A549 (cell line): ENCODE measurements at regions not wholly inside any gene's neighbourhood (a gene's known extent, or its start where the extent isn't known, plus 50 kb on each side); places are given as distances from the start of the nearest gene placed in this dataset.

Experiments used
- ATAC-seq, 2 experiments: fragments of 200-7000 bp in 1 of 2; fragments of >200 bp in 1 of 2; cut with Nextera tagmentation in 1 of 2; cut with Tn5 transposase in 1 of 2; 3 replicates each; pipeline versions ENCODE4 v1.8.0 to v1.9.1; 2018 to 2020; ENCODE audit warnings: mild to moderate bottlenecking in 1 of 2, moderate library complexity in 1 of 2
- CTCF ChIA-PET: fragments of 300-600 bp; sonication (Branson Sonifier 250); formaldehyde crosslinking; extraction: SDS; loops from one replicate; lab custom pipeline; 2021; ENCODE audit warnings: antibody characterized with exemption, inconsistent platforms; lab: Yijun Ruan, JAX
- POLR2A ChIA-PET: fragments of 350-600 bp; formaldehyde crosslinking; extraction: SDS; loops from one replicate; lab custom pipeline; 2021; ENCODE audit warnings: antibody characterized with exemption, inconsistent platforms; lab: Yijun Ruan, JAX
- DNase-seq, 2 experiments: peaks; one replicate each; pipeline versions ENCODE4 v3.0.0 to v3.0.0-alpha.2; 2011 to 2016; ENCODE audit warnings: low read depth in 1 of 2, low spot score in 1 of 2
- FAIRE-seq: peaks from 2 replicates; lab custom pipeline; 2011; peaks lifted over from hg19 to GRCh38; lab: Jason Lieb, UNC
- H3K27ac ChIP-seq, 2 experiments: fragments of >200 bp; sonication (Bioruptor Twin); formaldehyde crosslinking; 3 replicates each; pipeline ENCODE4 v1.5.1; 2016 to 2017
- H3K4me1 ChIP-seq: fragments of >200 bp; sonication (Bioruptor Twin); formaldehyde crosslinking; 3 replicates; pipeline ENCODE4 v1.6.1; 2016
- H3K4me2 ChIP-seq: fragments of >200 bp; sonication (Bioruptor Twin); formaldehyde crosslinking; 3 replicates; pipeline ENCODE4 v1.6.1; 2016
- H3K4me3 ChIP-seq: fragments of >200 bp; sonication (Bioruptor Twin); formaldehyde crosslinking; 3 replicates; pipeline ENCODE4 v1.5.1; 2016
- H3K9me3 ChIP-seq: fragments of >200 bp; sonication (Bioruptor Twin); formaldehyde crosslinking; 3 replicates; pipeline ENCODE4 v1.6.1; 2016
- BHLHE40 ChIP-seq: IDR thresholded peaks from 2 replicates; pipeline ENCODE4 v1.6.1; 2012; ENCODE audit warnings: low read depth, low read length, inconsistent platforms
- CBX2 ChIP-seq: fragments of 200-600 bp; sonication (generic); IDR thresholded peaks from 2 replicates; pipeline ENCODE4 v1.6.1; 2016; ENCODE audit warnings: low read depth, mild to moderate bottlenecking, borderline replicate concordance
- CEBPB ChIP-seq, 2 experiments: fragments of >200 bp in 1 of 2; sonication (Bioruptor Twin) in 1 of 2; formaldehyde crosslinking in 1 of 2; IDR thresholded peaks; 2 replicates each; pipeline ENCODE4 v1.6.1; 2012 to 2016
- CHD2 ChIP-seq: fragments of 150-350 bp; IDR thresholded peaks from 2 replicates; pipeline ENCODE4 v1.6.1; 2014; ENCODE audit warnings: low read length; ENCODE audit not compliant: partially characterized antibody
- EHMT2 ChIP-seq: fragments of 200-600 bp; sonication (generic); IDR thresholded peaks from 2 replicates; pipeline ENCODE4 v1.6.1; 2016; ENCODE audit warnings: antibody characterized with exemption, low read depth, mild to moderate bottlenecking, moderate library complexity
- EP300 ChIP-seq, 2 experiments: fragments of >200 bp; sonication (Bioruptor Twin); formaldehyde crosslinking; IDR thresholded peaks; 2 replicates in 1 of 2; 3 replicates in 1 of 2; pipeline ENCODE4 v1.6.1; 2016 to 2017
- ESRRA ChIP-seq: fragments of 150-350 bp; IDR thresholded peaks from 2 replicates; pipeline ENCODE4 v1.6.1; 2014; ENCODE audit warnings: mild to moderate bottlenecking, low read length, borderline replicate concordance
- FOSB ChIP-seq: fragments of 250-450 bp; sonication (Bioruptor Pico); IDR thresholded peaks from 2 replicates; pipeline ENCODE4 v1.5.0; 2020; ENCODE audit warnings: mild to moderate bottlenecking, moderate library complexity
- FOXS1 ChIP-seq: fragments of 250-450 bp; sonication (Bioruptor Pico); IDR thresholded peaks from 2 replicates; pipeline ENCODE4 v1.5.0; 2020; ENCODE audit warnings: mild to moderate bottlenecking, moderate library complexity
- HDAC2 ChIP-seq: fragments of 200-600 bp; sonication (generic); IDR thresholded peaks from 2 replicates; pipeline ENCODE4 v1.6.1; 2016
- HOXB13 ChIP-seq: fragments of 250-450 bp; sonication (Bioruptor Pico); IDR thresholded peaks from 2 replicates; pipeline ENCODE4 v1.5.0; 2020; ENCODE audit warnings: low read depth, mild to moderate bottlenecking, moderate library complexity
- JUN ChIP-seq, 2 experiments: fragments of >200 bp; sonication (Bioruptor Twin); formaldehyde crosslinking; IDR thresholded peaks; 2 replicates in 1 of 2; 3 replicates in 1 of 2; pipeline ENCODE4 v1.6.1; 2016 to 2017
- MAZ ChIP-seq: fragments of 150-350 bp; IDR thresholded peaks from 2 replicates; pipeline ENCODE4 v1.6.1; 2014; ENCODE audit warnings: antibody characterized with exemption, low read depth, low read length, borderline replicate concordance
- RAD21 ChIP-seq, 2 experiments: fragments of >200 bp in 1 of 2; sonication (Bioruptor Twin) in 1 of 2; formaldehyde crosslinking in 1 of 2; IDR thresholded peaks in 1 of 2; conservative IDR thresholded peaks in 1 of 2; 2 replicates in 1 of 2; 3 replicates in 1 of 2; pipeline ENCODE4 v1.6.1; 2012 to 2018; ENCODE audit warnings: inconsistent platforms in 1 of 2
- RCOR1 ChIP-seq: fragments of 150-350 bp; IDR thresholded peaks from 2 replicates; pipeline ENCODE4 v1.6.1; 2014; ENCODE audit warnings: antibody characterized with exemption, low read length, low read depth
- SREBF2 ChIP-seq: fragments of 450-650 bp; IDR thresholded peaks from 2 replicates; pipeline ENCODE4 v1.6.1; 2014; ENCODE audit warnings: mild to moderate bottlenecking, moderate library complexity
- ZC3H11A ChIP-seq: fragments of 450-650 bp; IDR thresholded peaks from 2 replicates; pipeline ENCODE4 v1.6.1; 2014; ENCODE audit warnings: antibody characterized with exemption, mild to moderate bottlenecking
- WGBS: methylation state at CpG from one replicate; pipeline ENCODE4 v1.1.6; 2017; ENCODE audit errors: missing lambda C conversion rate; 5-methylcytosine and 5-hydroxymethylcytosine counted together
- TF ChIP-seq, protein P1 (sequence below): fragments of >200 bp; sonication (Bioruptor Twin); formaldehyde crosslinking; IDR thresholded peaks from 3 replicates; pipeline ENCODE4 v1.5.1; 2016
- TF ChIP-seq, protein P2 (sequence below): fragments of 250-450 bp; sonication (Bioruptor Pico); IDR thresholded peaks from 2 replicates; pipeline ENCODE4 v1.5.0; 2021; ENCODE audit warnings: mild to moderate bottlenecking, moderate library complexity, borderline replicate concordance
- TF ChIP-seq, protein P3 (sequence below): fragments of >200 bp; sonication (Bioruptor Twin); formaldehyde crosslinking; IDR thresholded peaks from 2 replicates; pipeline ENCODE4 v1.6.1; 2016
- TF ChIP-seq, protein P4 (sequence below): fragments of 200-600 bp; sonication (generic); IDR thresholded peaks from 2 replicates; pipeline ENCODE4 v1.6.1; 2016; ENCODE audit warnings: antibody characterized with exemption, mild to moderate bottlenecking, moderate library complexity
- TF ChIP-seq, protein P5 (sequence below): IDR thresholded peaks from 2 replicates; pipeline ENCODE4 v1.6.1; 2012

DNA sequence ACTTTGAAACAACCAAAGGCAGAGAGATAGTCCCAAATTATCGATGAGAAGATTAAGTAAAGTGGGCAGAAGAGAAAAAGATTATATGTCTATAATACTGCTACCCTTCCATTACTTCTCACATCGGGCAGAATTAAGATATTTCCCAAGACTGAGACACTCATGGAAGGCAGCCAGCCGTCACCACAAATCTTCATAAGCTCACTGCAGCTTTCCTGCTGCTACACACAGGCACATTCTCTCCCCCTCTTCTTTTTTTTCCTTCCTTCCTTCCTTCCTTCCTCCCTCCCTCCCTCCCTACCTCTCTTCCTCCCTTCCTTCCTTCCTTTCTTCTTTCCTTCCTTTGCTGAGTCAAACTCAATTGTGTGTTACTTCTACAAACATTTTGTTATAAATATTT lies 58.7 kb upstream of the SPATA31C2 start:
- H3K4me3 ChIP-seq, result no peak overlapping the region
- no peak for DNase-seq
- ChIA-PET POLR2A (no interaction called here), CTCF (no interaction called here)
- TF ChIP-seq, protein P1, sequence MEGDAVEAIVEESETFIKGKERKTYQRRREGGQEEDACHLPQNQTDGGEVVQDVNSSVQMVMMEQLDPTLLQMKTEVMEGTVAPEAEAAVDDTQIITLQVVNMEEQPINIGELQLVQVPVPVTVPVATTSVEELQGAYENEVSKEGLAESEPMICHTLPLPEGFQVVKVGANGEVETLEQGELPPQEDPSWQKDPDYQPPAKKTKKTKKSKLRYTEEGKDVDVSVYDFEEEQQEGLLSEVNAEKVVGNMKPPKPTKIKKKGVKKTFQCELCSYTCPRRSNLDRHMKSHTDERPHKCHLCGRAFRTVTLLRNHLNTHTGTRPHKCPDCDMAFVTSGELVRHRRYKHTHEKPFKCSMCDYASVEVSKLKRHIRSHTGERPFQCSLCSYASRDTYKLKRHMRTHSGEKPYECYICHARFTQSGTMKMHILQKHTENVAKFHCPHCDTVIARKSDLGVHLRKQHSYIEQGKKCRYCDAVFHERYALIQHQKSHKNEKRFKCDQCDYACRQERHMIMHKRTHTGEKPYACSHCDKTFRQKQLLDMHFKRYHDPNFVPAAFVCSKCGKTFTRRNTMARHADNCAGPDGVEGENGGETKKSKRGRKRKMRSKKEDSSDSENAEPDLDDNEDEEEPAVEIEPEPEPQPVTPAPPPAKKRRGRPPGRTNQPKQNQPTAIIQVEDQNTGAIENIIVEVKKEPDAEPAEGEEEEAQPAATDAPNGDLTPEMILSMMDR, result no peak
- no peak for TF ChIP-seq FOXS1 (CRISPR knock-in tag)
- TF ChIP-seq, protein P2, sequence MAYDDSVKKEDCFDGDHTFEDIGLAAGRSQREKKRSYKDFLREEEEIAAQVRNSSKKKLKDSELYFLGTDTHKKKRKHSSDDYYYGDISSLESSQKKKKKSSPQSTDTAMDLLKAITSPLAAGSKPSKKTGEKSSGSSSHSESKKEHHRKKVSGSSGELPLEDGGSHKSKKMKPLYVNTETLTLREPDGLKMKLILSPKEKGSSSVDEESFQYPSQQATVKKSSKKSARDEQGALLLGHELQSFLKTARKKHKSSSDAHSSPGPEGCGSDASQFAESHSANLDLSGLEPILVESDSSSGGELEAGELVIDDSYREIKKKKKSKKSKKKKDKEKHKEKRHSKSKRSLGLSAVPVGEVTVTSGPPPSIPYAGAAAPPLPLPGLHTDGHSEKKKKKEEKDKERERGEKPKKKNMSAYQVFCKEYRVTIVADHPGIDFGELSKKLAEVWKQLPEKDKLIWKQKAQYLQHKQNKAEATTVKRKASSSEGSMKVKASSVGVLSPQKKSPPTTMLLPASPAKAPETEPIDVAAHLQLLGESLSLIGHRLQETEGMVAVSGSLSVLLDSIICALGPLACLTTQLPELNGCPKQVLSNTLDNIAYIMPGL, result no peak
- WGBS, result 51% methylated on average over 3 of the region's 3 CpGs
- H3K4me1 ChIP-seq, result peaks cover 32% of the 10 kb centered on the region
- 0 out of 6 replicates have a peak, but pooled peaks of 1 of the 2 experiments have one; percentile 17 for ATAC-seq
- no peak for FAIRE-seq
- peak overlapping the region; percentile 77 for H3K4me2 ChIP-seq
- H3K9me3 ChIP-seq, result no peaks in the 10 kb centered on the region
- H3K27ac ChIP-seq, result peak overlapping the region; percentile 71 to 78

DNA sequence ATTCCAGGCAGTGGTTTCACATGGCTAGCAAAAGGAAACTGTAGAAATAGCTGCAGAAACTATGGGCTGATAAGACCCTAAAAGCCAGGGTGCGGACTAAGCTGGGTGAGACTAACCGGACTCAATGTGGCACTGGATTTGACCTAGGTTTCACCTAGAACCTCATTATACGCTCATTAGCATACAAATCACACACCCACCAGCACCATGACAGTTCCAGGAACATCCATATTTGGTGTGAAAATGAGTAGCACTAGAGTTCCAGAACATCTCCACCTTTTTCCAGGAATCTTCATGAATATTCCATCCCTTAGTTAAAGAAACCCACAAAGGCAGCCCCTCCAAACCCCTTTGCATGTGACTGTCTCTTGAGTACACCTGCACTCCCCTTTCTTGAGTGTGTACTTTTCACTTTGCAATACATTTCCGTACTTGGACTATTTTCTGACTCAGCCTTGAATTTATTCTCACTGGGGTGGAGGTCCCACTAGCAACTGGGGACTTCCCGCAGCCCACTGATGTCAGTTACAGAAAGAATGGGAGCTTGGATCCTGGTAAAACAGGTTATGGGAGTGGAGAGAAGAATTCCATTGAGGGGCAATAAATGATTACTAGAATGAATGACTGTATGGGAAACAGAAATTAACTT lies 58.0 kb upstream of the SPATA31C2 start:
- Histone ChIP-seq H3K4me1 (peaks cover 32% of the 10 kb centered on the region), H3K9me3 (no peaks in the 10 kb centered on the region), H3K27ac (peak overlapping the region in 1 of 2 experiments; percentile 31; a peak in 4 of 6 replicates), H3K4me3 (no peak overlapping the region), H3K4me2 (no peak overlapping the region; the same call in 2 of the 3 replicates)
- CTCF ChIA-PET, result no interaction called here
- POLR2A ChIA-PET, result no interaction called here
- DNase-seq (no peak), ATAC-seq (no peak)
- TF ChIP-seq EP300 (IDR thresholded peaks at IDR 0.05), result no peak
- TF ChIP-seq MAZ, result no peak
- no peak for TF ChIP-seq RCOR1
- TF ChIP-seq, protein P1, result no peak
- TF ChIP-seq, protein P3, sequence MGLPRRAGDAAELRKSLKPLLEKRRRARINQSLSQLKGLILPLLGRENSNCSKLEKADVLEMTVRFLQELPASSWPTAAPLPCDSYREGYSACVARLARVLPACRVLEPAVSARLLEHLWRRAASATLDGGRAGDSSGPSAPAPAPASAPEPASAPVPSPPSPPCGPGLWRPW, result no peak
- no peak for TF ChIP-seq HDAC2
- TF ChIP-seq BHLHE40, result no peak
- TF ChIP-seq ESRRA, result no peak
- no peak for TF ChIP-seq SREBF2
- no peak for TF ChIP-seq FOSB (CRISPR knock-in tag)
- TF ChIP-seq ZC3H11A, result no peak
- TF ChIP-seq RAD21 (conservative IDR thresholded peaks at IDR 0.05 in 1 of 2, IDR thresholded peaks at IDR 0.05 in 1 of 2), result no peak
- no peak for TF ChIP-seq CEBPB (IDR thresholded peaks at IDR 0.05)
- TF ChIP-seq EHMT2, result no peak
- no peak for TF ChIP-seq CHD2
- TF ChIP-seq, protein P4, sequence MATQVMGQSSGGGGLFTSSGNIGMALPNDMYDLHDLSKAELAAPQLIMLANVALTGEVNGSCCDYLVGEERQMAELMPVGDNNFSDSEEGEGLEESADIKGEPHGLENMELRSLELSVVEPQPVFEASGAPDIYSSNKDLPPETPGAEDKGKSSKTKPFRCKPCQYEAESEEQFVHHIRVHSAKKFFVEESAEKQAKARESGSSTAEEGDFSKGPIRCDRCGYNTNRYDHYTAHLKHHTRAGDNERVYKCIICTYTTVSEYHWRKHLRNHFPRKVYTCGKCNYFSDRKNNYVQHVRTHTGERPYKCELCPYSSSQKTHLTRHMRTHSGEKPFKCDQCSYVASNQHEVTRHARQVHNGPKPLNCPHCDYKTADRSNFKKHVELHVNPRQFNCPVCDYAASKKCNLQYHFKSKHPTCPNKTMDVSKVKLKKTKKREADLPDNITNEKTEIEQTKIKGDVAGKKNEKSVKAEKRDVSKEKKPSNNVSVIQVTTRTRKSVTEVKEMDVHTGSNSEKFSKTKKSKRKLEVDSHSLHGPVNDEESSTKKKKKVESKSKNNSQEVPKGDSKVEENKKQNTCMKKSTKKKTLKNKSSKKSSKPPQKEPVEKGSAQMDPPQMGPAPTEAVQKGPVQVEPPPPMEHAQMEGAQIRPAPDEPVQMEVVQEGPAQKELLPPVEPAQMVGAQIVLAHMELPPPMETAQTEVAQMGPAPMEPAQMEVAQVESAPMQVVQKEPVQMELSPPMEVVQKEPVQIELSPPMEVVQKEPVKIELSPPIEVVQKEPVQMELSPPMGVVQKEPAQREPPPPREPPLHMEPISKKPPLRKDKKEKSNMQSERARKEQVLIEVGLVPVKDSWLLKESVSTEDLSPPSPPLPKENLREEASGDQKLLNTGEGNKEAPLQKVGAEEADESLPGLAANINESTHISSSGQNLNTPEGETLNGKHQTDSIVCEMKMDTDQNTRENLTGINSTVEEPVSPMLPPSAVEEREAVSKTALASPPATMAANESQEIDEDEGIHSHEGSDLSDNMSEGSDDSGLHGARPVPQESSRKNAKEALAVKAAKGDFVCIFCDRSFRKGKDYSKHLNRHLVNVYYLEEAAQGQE, result no peak
- no peak for TF ChIP-seq CBX2
- TF ChIP-seq JUN (IDR thresholded peaks at IDR 0.05), result no peak
- no peak for TF ChIP-seq HOXB13 (CRISPR knock-in tag)
- TF ChIP-seq, protein P5, sequence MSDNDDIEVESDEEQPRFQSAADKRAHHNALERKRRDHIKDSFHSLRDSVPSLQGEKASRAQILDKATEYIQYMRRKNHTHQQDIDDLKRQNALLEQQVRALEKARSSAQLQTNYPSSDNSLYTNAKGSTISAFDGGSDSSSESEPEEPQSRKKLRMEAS, result no peak
- TF ChIP-seq, all 56 proteins: peak for 0
- 83% methylated on average over 5 of the region's 5 CpGs for WGBS
- FAIRE-seq, result no peak
